Nephron progenitor cell (in vitro differentiated cells): ENCODE measurements at regions not wholly inside any gene's neighbourhood (a gene's known extent, or its start where the extent isn't known, plus 50 kb on each side); places are given as distances from the start of the nearest gene placed in this dataset.
"Not testable (repeated sequence)": the region's sequence is repeated elsewhere in the genome, so short reads cannot be mapped to it uniquely, and the experiment has no call there.

Experiments used
- DNase-seq: peaks from one replicate; pipeline ENCODE4 v3.0.0; 2021
- H3K27ac Mint-ChIP-seq: 2 replicates; pipeline ENCODE4 v1.8.0; 2021; ENCODE audit warnings: mild to moderate bottlenecking, moderate library complexity, mixed read lengths
- H3K27me3 Mint-ChIP-seq: 2 replicates; pipeline ENCODE4 v1.8.0; 2021; ENCODE audit warnings: mild to moderate bottlenecking, low read depth, mixed read lengths; ENCODE audit not compliant: poor library complexity
- H3K36me3 Mint-ChIP-seq: 2 replicates; pipeline ENCODE4 v1.8.0; 2021; ENCODE audit warnings: low read depth, mixed read lengths
- H3K4me1 Mint-ChIP-seq: 2 replicates; pipeline ENCODE4 v1.8.0; 2021; ENCODE audit warnings: mixed read lengths
- H3K4me3 Mint-ChIP-seq: 2 replicates; pipeline ENCODE4 v1.8.0; 2021; ENCODE audit warnings: mild to moderate bottlenecking, moderate library complexity, mixed read lengths
- H3K9me3 Mint-ChIP-seq: 2 replicates; pipeline ENCODE4 v1.8.0; 2021; ENCODE audit warnings: mild to moderate bottlenecking, moderate library complexity, mixed read lengths
- CTCF ChIP-seq: fragments of 200-600 bp; sonication (generic); IDR thresholded peaks from 2 replicates; pipeline ENCODE4 v1.5.0; 2021; ENCODE audit warnings: antibody characterized with exemption

GRCh38 chr16:29146266-29146665, 161.4 kb downstream of the LAT start:
- Mint-ChIP-seq H3K27ac (no peak overlapping the region), H3K9me3 (no peaks in the 10 kb centered on the region), H3K4me3 (no peak overlapping the region), H3K27me3 (peaks cover 8% of the 10 kb centered on the region), H3K36me3 (no peaks in the 10 kb centered on the region), H3K4me1 (peaks cover 36% of the 10 kb centered on the region)
- TF ChIP-seq CTCF = no peak
- DNase-seq = no peak

GRCh38 chr16:29145486-29146225, 160.8 kb downstream of the LAT start:
- not testable (repeated sequence) for H3K27me3 Mint-ChIP-seq, H3K36me3 Mint-ChIP-seq, H3K4me3 Mint-ChIP-seq, DNase-seq, H3K9me3 Mint-ChIP-seq
- H3K4me1 Mint-ChIP-seq = peaks cover 38% of the 10 kb centered on the region
- peak overlapping the region; percentile 78 for H3K27ac Mint-ChIP-seq

- not testable (repeated sequence) for H3K27me3 Mint-ChIP-seq, H3K9me3 Mint-ChIP-seq, H3K4me3 Mint-ChIP-seq, H3K36me3 Mint-ChIP-seq, DNase-seq
- peak overlapping the region; percentile 78 for H3K27ac Mint-ChIP-seq
- peaks cover 38% of the 10 kb centered on the region for H3K4me1 Mint-ChIP-seq
These were observed 160.2 kb downstream of the LAT start for GRCh38 chr16:29145086-29145485.

- not testable (repeated sequence) for H3K9me3 Mint-ChIP-seq, H3K36me3 Mint-ChIP-seq, H3K27me3 Mint-ChIP-seq, H3K27ac Mint-ChIP-seq, DNase-seq, H3K4me3 Mint-ChIP-seq
- H3K4me1 Mint-ChIP-seq = peaks cover 38% of the 10 kb centered on the region
These were observed 159.8 kb downstream of the LAT start for GRCh38 chr16:29144669-29145062.

- not testable (repeated sequence) for DNase-seq, H3K27me3 Mint-ChIP-seq, H3K36me3 Mint-ChIP-seq, H3K4me3 Mint-ChIP-seq, H3K9me3 Mint-ChIP-seq, H3K27ac Mint-ChIP-seq
- peaks cover 38% of the 10 kb centered on the region for H3K4me1 Mint-ChIP-seq
These were observed 159.2 kb downstream of the LAT start for GRCh38 chr16:29143739-29144668.

GRCh38 chr16:29142506-29142905, 157.7 kb downstream of the LAT start:
- not testable (repeated sequence) for H3K4me3 Mint-ChIP-seq, H3K27me3 Mint-ChIP-seq, H3K9me3 Mint-ChIP-seq, H3K27ac Mint-ChIP-seq, DNase-seq, H3K36me3 Mint-ChIP-seq
- H3K4me1 Mint-ChIP-seq = peaks cover 53% of the 10 kb centered on the region

- peaks cover 3% of the 10 kb centered on the region for H3K27me3 Mint-ChIP-seq
- TF ChIP-seq CTCF = no peak
- no peak overlapping the region for H3K27ac Mint-ChIP-seq
- no peaks in the 10 kb centered on the region for H3K36me3 Mint-ChIP-seq
- no peak overlapping the region for H3K4me3 Mint-ChIP-seq
- DNase-seq = no peak
- peaks cover 4% of the 10 kb centered on the region for H3K9me3 Mint-ChIP-seq
- peaks cover 57% of the 10 kb centered on the region for H3K4me1 Mint-ChIP-seq
These were observed 156.9 kb downstream of the LAT start for GRCh38 chr16:29141586-29142324.

- H3K27ac Mint-ChIP-seq, DNase-seq, H3K9me3 Mint-ChIP-seq, H3K36me3 Mint-ChIP-seq, H3K27me3 Mint-ChIP-seq, H3K4me3 Mint-ChIP-seq: not testable (repeated sequence)
- peaks cover 57% of the 10 kb centered on the region for H3K4me1 Mint-ChIP-seq
These were observed 156.3 kb downstream of the LAT start for GRCh38 chr16:29141121-29141520.

GRCh38 chr16:29139901-29140855, 155.3 kb downstream of the LAT start:
- Mint-ChIP-seq H3K4me1 (peaks cover 49% of the 10 kb centered on the region), H3K27ac (peak overlapping the region; percentile 83), H3K4me3 (peak overlapping the region; percentile 21)
- not testable (repeated sequence) for DNase-seq, H3K9me3 Mint-ChIP-seq, H3K27me3 Mint-ChIP-seq, H3K36me3 Mint-ChIP-seq
